22Rv1 (cell line): ENCODE measurements at regions not wholly inside any gene's neighbourhood (a gene's known extent, or its start where the extent isn't known, plus 50 kb on each side); places are given as distances from the start of the nearest gene placed in this dataset.
A peak's percentile ranks its signal among the peaks of the same experiment; 100 is the strongest.

Source experiments
- H3K27ac ChIP-seq: fragments of 450-650 bp; 2 replicates; pipeline ENCODE4 v1.5.1; 2017
- ZFX ChIP-seq: fragments of 450-650 bp; IDR thresholded peaks from 2 replicates; pipeline ENCODE4 v1.6.1; 2017; ENCODE audit warnings: antibody characterized with exemption, borderline replicate concordance
- TF ChIP-seq, protein P1 (sequence below): fragments of 450-650 bp; IDR thresholded peaks from 2 replicates; pipeline ENCODE4 v1.5.1; 2017; ENCODE audit warnings: mild to moderate bottlenecking

DNA sequence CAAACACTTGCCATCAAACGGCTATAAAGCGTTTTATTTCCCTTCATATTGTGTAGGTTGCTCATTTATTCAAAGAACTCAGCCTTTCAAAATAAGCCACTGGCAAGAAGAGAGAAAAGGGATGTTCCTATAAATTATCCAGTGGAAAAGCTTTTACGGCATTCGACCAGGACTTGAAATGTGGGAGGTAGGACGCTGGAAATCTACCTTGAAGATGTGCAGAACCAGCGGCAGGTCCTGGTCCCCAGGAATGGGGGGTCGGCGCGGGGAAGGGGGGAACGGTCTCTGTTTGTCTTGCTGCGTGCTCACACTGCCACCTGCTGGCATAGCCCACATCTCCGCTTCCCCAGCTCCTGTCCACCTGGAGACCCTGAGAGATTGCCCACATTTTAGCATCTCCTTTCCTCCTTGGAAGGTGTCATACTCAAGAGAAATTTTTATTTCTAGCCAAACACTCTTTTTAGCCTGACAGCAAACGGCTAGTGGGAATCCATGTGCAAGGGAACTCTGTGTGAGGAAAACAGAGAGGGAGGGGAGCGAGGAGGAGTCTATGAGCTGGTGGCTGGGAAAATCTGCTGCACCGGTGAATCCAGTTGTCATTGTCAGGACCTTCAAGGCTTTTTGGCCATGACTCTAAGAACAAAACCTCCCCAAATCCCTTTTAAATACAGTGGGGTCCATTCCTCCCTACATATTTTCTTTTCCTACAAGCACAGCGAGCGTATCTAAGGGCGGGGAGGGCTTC is 349.0 kb upstream of the PKDCC start:
- no peak overlapping the region for H3K27ac ChIP-seq
- TF ChIP-seq, protein P1, sequence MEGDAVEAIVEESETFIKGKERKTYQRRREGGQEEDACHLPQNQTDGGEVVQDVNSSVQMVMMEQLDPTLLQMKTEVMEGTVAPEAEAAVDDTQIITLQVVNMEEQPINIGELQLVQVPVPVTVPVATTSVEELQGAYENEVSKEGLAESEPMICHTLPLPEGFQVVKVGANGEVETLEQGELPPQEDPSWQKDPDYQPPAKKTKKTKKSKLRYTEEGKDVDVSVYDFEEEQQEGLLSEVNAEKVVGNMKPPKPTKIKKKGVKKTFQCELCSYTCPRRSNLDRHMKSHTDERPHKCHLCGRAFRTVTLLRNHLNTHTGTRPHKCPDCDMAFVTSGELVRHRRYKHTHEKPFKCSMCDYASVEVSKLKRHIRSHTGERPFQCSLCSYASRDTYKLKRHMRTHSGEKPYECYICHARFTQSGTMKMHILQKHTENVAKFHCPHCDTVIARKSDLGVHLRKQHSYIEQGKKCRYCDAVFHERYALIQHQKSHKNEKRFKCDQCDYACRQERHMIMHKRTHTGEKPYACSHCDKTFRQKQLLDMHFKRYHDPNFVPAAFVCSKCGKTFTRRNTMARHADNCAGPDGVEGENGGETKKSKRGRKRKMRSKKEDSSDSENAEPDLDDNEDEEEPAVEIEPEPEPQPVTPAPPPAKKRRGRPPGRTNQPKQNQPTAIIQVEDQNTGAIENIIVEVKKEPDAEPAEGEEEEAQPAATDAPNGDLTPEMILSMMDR, result peak; percentile 74
- no peak for TF ChIP-seq ZFX

DNA sequence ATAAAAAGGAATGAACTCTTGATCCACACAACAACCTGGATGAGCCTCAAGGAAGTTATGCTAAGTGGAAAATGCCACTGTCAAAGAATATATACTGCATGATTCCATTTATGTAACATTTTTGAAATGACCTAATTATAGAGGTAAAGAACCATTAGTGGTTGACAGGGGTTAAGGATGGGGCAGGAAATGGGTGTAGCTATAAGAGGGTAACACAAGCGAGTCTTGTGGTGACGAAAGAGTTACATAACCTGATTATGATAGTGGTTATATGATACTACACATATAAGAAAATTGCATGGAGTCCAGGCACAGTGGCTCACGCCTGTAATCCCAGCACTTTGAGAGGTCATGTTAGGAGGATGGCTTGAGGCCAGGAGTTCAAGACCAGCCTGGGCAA is 346.6 kb upstream of the PKDCC start:
- no peak overlapping the region for H3K27ac ChIP-seq
- TF ChIP-seq ZFX, result no peak
- TF ChIP-seq, protein P1, result no peak

DNA sequence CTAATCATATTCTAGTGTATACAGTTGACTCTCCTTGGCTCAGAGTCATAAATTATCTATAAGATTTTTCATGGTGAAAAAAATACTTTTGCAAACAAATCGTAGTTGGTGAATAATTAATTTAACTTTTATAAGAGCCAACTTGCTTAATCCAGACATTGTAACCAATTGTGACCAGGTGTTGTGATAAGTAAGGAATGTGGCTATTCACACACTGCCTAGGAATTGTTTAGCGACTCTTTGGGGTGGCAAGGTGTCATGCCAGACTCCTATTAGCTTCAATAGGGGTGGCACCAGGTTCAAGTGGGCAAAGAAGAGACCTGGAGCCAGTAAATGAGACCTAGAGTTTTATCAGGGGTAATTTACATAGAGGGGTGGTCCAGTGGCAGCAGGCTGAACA is 344.7 kb upstream of the PKDCC start:
- no peak overlapping the region for H3K27ac ChIP-seq
- no peak for TF ChIP-seq ZFX
- TF ChIP-seq, protein P1, result no peak

DNA sequence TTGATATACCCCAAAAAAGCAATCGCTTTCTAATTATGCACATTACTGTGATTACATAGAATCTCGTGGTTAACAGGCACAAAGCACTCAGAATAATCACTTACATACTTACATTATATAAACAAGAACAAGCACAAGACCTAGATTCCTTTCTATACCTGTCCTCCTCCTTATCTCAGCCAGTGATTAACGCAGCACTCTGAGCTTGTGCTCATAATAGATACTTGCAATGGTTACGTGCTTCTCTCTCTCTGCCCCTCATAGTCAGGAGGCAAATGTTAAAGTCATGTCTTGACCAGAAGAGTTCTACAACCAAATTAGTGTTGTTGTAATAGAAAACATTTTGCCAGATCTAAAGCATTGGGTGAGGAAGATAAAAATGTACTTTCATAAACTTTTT is 342.2 kb upstream of the PKDCC start:
- no peak overlapping the region for H3K27ac ChIP-seq
- TF ChIP-seq, protein P1, result no peak
- TF ChIP-seq ZFX, result no peak

DNA sequence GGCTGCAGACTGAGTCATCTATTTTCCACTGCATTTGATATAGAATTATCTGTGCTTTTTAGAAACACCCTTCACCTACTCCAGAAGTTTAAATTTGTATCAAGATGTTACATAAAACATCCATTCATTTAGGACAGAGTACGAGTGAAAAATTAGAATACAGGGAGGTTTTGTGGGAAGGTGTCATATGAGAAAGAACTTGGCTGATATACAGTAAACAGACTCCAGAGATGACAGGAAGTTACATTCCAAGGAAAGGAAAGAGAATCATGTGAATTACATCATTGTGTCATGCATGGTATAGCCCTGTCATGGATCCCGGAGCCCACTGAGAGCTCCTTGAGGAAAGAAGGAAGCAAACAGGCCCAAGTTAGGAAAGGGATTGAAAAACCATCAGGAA is 341.5 kb upstream of the PKDCC start:
- no peak overlapping the region for H3K27ac ChIP-seq
- TF ChIP-seq ZFX, result no peak
- TF ChIP-seq, protein P1, result no peak

DNA sequence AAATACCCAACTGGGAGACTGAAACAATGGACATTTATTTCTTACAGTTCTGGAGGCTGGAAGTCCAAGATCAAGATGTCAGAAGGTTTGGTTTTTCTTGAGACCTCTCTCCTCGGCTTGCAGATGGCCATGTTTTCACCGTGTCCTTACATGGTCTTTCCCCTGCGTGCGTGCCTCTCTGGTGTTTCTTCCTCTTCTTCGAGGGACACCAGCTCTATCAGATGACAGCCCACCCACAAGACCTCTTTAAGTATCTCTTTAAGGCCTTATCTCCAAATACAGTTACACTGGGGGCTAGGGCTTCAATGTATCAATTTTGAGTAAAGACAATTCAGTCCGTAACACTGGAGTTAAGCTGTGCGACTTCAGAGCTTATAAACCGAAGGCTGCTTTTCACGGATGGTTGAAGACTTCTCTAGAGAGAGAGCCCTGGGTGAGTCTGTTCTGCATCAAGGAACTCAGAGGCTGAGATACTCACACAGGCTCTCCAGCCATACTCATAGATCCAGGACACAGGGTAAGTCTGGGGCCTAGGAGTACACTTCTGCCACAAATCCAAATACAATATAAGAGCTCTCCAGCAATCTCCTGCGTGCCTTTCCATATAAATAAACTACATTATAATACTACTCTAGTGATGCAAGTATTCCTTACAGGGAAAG is 339.9 kb upstream of the PKDCC start:
- H3K27ac ChIP-seq, result no peak overlapping the region
- no peak for TF ChIP-seq ZFX
- TF ChIP-seq, protein P1, result no peak
